ENCODE measurements at regions not wholly inside any gene's neighbourhood (a gene's known extent, or its start where the extent isn't known, plus 50 kb on each side); places are given as distances from the start of the nearest gene placed in this dataset.

GRCh38 chr16:5487728-5488127, 390.1 kb upstream of the EEF2KMT start:
- DNase-seq (ENCODE audit: extremely low spot score) = no peak
- ChIA-PET POLR2A (no interaction called here), CTCF (no interaction called here)
- TF ChIP-seq L3MBTL2 (conservative IDR thresholded peaks at IDR 0.05) (no peak), FOXA1 (IDR thresholded peaks at IDR 0.05) (no peak), FOXM1 (IDR thresholded peaks at IDR 0.05; ENCODE audit: borderline replicate concordance) (no peak), ARNT (IDR thresholded peaks at IDR 0.05) (no peak), SP1 (IDR thresholded peaks at IDR 0.05) (no peak), NFRKB (IDR thresholded peaks at IDR 0.05) (no peak), SUZ12 (IDR thresholded peaks at IDR 0.05) (no peak), ZNF384 (IDR thresholded peaks at IDR 0.05) (no peak), TARDBP (IDR thresholded peaks at IDR 0.05) (no peak)

DNA sequence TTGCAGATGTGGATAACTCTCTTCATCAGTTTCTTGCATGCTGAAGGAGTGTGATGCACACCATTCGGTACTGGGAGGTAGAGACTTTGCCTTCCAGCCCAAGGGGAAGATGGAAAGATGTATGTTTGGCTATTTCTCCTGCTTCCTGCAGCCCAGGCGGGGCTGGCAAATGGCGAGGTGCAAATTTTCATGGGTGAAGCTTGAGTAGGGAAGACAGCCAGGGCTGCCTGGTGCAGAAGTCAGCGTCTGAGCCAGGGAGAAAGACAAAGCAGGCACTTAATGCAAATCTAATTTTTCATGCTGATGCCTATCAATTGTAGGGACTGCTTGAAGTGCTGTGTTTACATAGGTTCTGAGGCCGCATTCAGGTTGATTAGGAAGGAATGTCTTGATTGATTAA, 384.7 kb upstream of the EEF2KMT start:
- no peak for DNase-seq (ENCODE audit: extremely low spot score)
- POLR2A ChIA-PET = no interaction called here
- CTCF ChIA-PET = no interaction called here
- no peak for TF ChIP-seq ELF4 (IDR thresholded peaks at IDR 0.05)
- TF ChIP-seq TARDBP (IDR thresholded peaks at IDR 0.05) = no peak
- TF ChIP-seq NFRKB (IDR thresholded peaks at IDR 0.05) = no peak
- TF ChIP-seq BHLHE40 (IDR thresholded peaks at IDR 0.05; ENCODE audit: borderline replicate concordance) = no peak
- TF ChIP-seq L3MBTL2 (conservative IDR thresholded peaks at IDR 0.05) = no peak
- TF ChIP-seq FOXA1 (IDR thresholded peaks at IDR 0.05) = no peak
- no peak for TF ChIP-seq SUZ12 (IDR thresholded peaks at IDR 0.05)
- TF ChIP-seq PKNOX1 (IDR thresholded peaks at IDR 0.05) = no peak
- TF ChIP-seq HDGF (IDR thresholded peaks at IDR 0.05; ENCODE audit: borderline replicate concordance) = no peak

DNA sequence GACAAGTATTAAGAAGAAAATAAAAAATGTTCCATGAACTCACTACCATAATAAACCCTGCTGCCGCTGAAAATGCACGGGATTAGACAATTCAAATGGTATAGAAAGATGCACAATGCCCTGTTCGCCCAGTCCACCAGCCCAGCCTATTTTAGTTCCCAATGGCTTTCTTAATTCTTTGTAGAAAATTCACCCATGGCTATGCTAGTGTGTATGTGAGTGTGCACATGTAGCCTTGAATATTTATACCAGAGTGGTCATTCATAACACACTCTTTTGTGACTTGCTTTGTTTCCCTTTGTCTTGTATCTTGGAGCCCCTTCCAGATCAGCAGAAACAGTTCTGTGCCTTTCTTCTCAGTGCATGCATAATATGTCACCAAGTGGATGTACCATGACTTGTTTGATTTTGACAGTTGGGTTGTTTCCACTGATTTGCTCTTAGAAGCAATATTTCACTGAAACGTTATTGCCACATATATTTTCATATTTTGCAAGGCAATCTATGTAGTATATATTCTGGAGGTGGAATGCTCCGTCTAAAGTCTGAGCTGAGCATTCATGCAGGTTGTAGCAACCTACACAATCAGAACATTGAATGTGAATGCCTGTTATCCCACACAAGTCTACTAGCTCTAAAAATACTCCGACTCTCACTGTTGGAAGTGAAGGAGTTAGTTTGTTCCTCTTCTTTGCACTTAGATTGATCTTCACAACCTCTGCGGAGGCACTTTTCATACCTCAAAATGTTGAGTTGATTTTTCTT, 383.0 kb upstream of the EEF2KMT start:
- ChIA-PET CTCF (no interaction called here), POLR2A (no interaction called here)
- DNase-seq (ENCODE audit: extremely low spot score) = no peak
- TF ChIP-seq LEF1 (IDR thresholded peaks at IDR 0.05; ENCODE audit: borderline replicate concordance) (no peak), ZNF384 (IDR thresholded peaks at IDR 0.05) (no peak), CTBP1 (IDR thresholded peaks at IDR 0.05; ENCODE audit: borderline replicate concordance) (no peak), FOXM1 (IDR thresholded peaks at IDR 0.05; ENCODE audit: borderline replicate concordance) (no peak), BHLHE40 (IDR thresholded peaks at IDR 0.05; ENCODE audit: borderline replicate concordance) (no peak), PKNOX1 (IDR thresholded peaks at IDR 0.05) (no peak), L3MBTL2 (conservative IDR thresholded peaks at IDR 0.05) (no peak), TARDBP (IDR thresholded peaks at IDR 0.05) (no peak), HDGF (IDR thresholded peaks at IDR 0.05; ENCODE audit: borderline replicate concordance) (no peak), FOXA1 (IDR thresholded peaks at IDR 0.05) (no peak), NFRKB (IDR thresholded peaks at IDR 0.05) (no peak), ARNT (IDR thresholded peaks at IDR 0.05) (no peak), ELF4 (IDR thresholded peaks at IDR 0.05) (no peak)

DNA sequence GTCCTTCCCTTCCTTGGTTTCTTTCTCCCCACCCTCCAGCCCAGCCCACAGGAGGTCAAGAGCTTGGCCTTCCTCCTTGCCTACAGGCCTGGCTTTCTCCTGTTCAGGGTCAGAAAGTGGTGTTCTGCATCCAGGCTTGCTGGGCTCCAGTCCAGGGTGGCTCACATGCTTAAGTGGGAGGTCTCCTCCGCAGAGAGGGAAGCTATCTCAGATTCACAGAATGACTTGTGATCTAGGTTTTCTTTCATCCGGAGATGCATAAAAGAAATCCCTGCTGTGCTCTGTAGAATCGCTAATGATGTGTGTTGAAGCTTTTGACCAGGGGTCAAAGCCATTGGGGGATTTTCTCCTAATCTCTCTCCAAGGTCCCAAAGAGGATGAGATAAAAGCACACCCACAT, 382.3 kb upstream of the EEF2KMT start:
- no peak for DNase-seq (ENCODE audit: extremely low spot score)
- ChIA-PET CTCF (no interaction called here), POLR2A (no interaction called here)
- TF ChIP-seq FOXA1 (IDR thresholded peaks at IDR 0.05) = no peak
- TF ChIP-seq NFRKB (IDR thresholded peaks at IDR 0.05) = no peak
- no peak for TF ChIP-seq FOXM1 (IDR thresholded peaks at IDR 0.05; ENCODE audit: borderline replicate concordance)
- no peak for TF ChIP-seq TARDBP (IDR thresholded peaks at IDR 0.05)
- TF ChIP-seq L3MBTL2 (conservative IDR thresholded peaks at IDR 0.05) = no peak
- TF ChIP-seq ZNF384 (IDR thresholded peaks at IDR 0.05) = no peak
- TF ChIP-seq SUZ12 (IDR thresholded peaks at IDR 0.05) = no peak
- no peak for TF ChIP-seq FOXK2 (IDR thresholded peaks at IDR 0.05)
- TF ChIP-seq SP1 (IDR thresholded peaks at IDR 0.05) = no peak
- no peak for TF ChIP-seq ELF4 (IDR thresholded peaks at IDR 0.05)
- no peak for TF ChIP-seq LEF1 (IDR thresholded peaks at IDR 0.05; ENCODE audit: borderline replicate concordance)
- no peak for TF ChIP-seq HDGF (IDR thresholded peaks at IDR 0.05; ENCODE audit: borderline replicate concordance)
- no peak for TF ChIP-seq PKNOX1 (IDR thresholded peaks at IDR 0.05)

GRCh38 chr16:5478036-5478435, 380.4 kb upstream of the EEF2KMT start:
- TF ChIP-seq FOXA1 (IDR thresholded peaks at IDR 0.05) = no peak
- TF ChIP-seq PKNOX1 (IDR thresholded peaks at IDR 0.05) = no peak
- no peak for TF ChIP-seq SUZ12 (IDR thresholded peaks at IDR 0.05)
- ChIA-PET POLR2A (no interaction called here), CTCF (no interaction called here)
- no peak for DNase-seq (ENCODE audit: extremely low spot score)

- ChIA-PET POLR2A (no interaction called here), CTCF (no interaction called here)
- no peak for TF ChIP-seq TARDBP (IDR thresholded peaks at IDR 0.05)
- TF ChIP-seq FOXK2 (IDR thresholded peaks at IDR 0.05) = no peak
- TF ChIP-seq CTBP1 (IDR thresholded peaks at IDR 0.05; ENCODE audit: borderline replicate concordance) = no peak
- TF ChIP-seq ELF4 (IDR thresholded peaks at IDR 0.05) = no peak
- no peak for TF ChIP-seq SUZ12 (IDR thresholded peaks at IDR 0.05)
- TF ChIP-seq FOXA1 (IDR thresholded peaks at IDR 0.05) = no peak
- TF ChIP-seq ZNF384 (IDR thresholded peaks at IDR 0.05) = no peak
- no peak for TF ChIP-seq SP1 (IDR thresholded peaks at IDR 0.05)
- no peak for TF ChIP-seq FOXM1 (IDR thresholded peaks at IDR 0.05; ENCODE audit: borderline replicate concordance)
- TF ChIP-seq BHLHE40 (IDR thresholded peaks at IDR 0.05; ENCODE audit: borderline replicate concordance) = no peak
- TF ChIP-seq L3MBTL2 (conservative IDR thresholded peaks at IDR 0.05) = no peak
- no peak for TF ChIP-seq LEF1 (IDR thresholded peaks at IDR 0.05; ENCODE audit: borderline replicate concordance)
- no peak for TF ChIP-seq NFRKB (IDR thresholded peaks at IDR 0.05)
- TF ChIP-seq ARNT (IDR thresholded peaks at IDR 0.05) = no peak
- no peak for TF ChIP-seq PKNOX1 (IDR thresholded peaks at IDR 0.05)
- no peak for TF ChIP-seq HDGF (IDR thresholded peaks at IDR 0.05; ENCODE audit: borderline replicate concordance)
- no peak for DNase-seq (ENCODE audit: extremely low spot score)
These were observed 379.7 kb upstream of the EEF2KMT start for GRCh38 chr16:5477251-5477650.
